GM12864 (cell line): ENCODE measurements at regions not wholly inside any gene's neighbourhood (a gene's known extent, or its start where the extent isn't known, plus 50 kb on each side); places are given as distances from the start of the nearest gene placed in this dataset.

Experiments
- DNase-seq: peaks from one replicate; pipeline ENCODE4 v3.0.0-alpha.2; 2011; ENCODE audit warnings: low read depth
- H3K4me3 ChIP-seq: 2 replicates; pipeline ENCODE4 v1.5.1; 2011; ENCODE audit warnings: mild to moderate bottlenecking, low read depth, low read length, control low read depth
- TF ChIP-seq, protein P1 (sequence below): IDR thresholded peaks from 2 replicates; pipeline ENCODE4 v1.5.1; 2011; ENCODE audit warnings: low read depth, mild to moderate bottlenecking, moderate library complexity, low read length, control low read depth, inconsistent platforms; ENCODE audit errors: missing control alignments

DNA sequence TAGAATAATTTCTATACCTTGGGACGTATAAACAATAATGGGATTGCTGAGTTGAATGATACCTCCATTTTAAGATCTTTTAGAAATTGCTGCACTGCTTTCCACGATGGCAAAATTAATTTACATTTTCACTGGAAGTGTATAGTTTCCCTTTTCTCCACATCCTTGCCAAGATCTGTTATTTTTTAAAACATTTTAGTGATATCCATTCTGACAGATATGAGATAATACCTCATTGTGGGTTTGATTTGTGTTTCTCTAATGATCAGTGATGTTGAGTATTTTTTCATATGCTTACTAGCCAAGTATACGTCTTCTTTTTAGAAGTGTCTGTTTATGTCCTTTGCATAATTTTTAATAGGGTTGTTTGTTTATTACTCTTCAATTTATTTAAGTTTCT, 908.5 kb upstream of the CNTNAP5 start:
- TF ChIP-seq, protein P1, sequence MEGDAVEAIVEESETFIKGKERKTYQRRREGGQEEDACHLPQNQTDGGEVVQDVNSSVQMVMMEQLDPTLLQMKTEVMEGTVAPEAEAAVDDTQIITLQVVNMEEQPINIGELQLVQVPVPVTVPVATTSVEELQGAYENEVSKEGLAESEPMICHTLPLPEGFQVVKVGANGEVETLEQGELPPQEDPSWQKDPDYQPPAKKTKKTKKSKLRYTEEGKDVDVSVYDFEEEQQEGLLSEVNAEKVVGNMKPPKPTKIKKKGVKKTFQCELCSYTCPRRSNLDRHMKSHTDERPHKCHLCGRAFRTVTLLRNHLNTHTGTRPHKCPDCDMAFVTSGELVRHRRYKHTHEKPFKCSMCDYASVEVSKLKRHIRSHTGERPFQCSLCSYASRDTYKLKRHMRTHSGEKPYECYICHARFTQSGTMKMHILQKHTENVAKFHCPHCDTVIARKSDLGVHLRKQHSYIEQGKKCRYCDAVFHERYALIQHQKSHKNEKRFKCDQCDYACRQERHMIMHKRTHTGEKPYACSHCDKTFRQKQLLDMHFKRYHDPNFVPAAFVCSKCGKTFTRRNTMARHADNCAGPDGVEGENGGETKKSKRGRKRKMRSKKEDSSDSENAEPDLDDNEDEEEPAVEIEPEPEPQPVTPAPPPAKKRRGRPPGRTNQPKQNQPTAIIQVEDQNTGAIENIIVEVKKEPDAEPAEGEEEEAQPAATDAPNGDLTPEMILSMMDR = no peak

DNA sequence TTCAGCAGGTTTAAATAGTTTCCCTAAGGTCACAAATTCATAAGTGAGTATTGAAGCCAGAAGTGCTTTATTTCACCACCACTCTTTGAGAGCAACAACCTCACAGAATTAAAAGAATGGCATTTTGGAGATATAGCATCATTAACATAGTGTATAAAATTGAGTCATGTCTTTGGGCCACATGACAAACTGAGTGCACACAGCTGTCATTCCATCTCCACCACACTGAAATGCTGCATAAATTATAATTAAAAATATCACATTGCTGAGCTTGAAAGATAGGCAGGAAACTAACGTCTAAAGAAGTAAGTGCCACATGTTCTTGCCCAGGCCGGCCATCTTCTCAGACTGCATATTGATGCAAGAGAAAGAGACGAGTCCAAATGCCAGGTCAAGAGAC, 897.9 kb upstream of the CNTNAP5 start:
- TF ChIP-seq, protein P1 = no peak
- no peak overlapping the region for H3K4me3 ChIP-seq
- DNase-seq = no peak

More for the DNA sequence above, 908.5 kb upstream of the CNTNAP5 start:
- H3K4me3 ChIP-seq = no peak overlapping the region
- DNase-seq = no peak

DNA sequence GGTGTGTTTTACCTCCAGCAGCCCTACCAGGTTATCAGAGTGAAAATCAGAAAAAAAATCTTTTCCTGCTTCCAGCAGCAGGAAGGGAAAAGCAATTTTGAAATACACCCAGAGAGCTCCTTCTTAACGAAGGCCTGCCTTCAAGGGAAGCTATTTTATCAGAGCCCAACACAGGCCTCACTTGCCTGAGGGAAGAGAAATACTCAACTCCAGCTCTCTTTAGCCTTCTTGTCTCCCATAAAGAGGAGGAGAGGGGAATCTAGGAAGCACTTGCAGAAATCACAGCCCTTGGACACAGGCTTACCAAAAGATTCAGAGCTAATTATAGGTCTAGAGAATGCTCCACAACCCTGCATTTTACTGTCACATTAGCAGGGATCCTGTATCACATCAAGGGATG, 896.1 kb upstream of the CNTNAP5 start:
- TF ChIP-seq, protein P1 = no peak
- no peak for DNase-seq
- H3K4me3 ChIP-seq = no peak overlapping the region

DNA sequence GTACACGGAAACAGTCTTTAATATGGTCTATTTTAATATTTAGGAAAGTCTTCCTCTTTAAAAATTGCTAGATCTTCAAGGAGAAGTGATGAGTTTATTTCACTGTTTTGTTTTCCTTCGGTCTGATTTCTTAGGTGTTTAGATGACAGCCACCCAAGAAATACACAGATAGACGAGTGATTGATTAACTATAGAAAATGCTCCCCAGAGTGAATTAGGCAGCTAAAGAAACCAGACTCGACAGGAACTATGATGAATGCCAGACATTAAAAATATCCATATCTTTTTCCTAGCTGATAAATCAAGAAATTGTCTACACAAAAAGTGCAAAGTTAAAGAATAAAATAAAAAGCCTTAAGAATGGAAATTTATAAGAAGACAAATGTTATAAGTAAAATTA, 888.7 kb upstream of the CNTNAP5 start:
- no peak for DNase-seq
- no peak overlapping the region for H3K4me3 ChIP-seq
- TF ChIP-seq, protein P1 = no peak

DNA sequence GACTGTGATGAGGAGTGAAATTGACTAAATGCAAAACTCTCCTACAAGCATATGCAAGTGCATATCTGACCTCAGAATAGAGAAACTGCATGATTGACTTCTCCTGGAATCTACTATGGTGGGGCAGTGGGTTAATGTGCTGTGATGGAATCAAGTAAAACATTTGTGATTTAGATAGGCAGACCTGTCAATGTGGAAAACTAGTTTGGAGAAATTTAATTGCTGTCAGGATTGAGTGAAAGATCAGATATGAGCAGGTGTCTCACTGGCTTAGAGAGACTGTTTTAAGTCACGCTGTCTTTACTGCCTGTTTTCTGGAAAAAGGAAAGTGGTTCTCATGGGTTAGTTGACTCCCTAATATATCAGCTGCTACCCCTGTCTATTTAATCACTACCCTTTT, 881.0 kb upstream of the CNTNAP5 start:
- no peak overlapping the region for H3K4me3 ChIP-seq
- no peak for DNase-seq
- TF ChIP-seq, protein P1 = no peak

DNA sequence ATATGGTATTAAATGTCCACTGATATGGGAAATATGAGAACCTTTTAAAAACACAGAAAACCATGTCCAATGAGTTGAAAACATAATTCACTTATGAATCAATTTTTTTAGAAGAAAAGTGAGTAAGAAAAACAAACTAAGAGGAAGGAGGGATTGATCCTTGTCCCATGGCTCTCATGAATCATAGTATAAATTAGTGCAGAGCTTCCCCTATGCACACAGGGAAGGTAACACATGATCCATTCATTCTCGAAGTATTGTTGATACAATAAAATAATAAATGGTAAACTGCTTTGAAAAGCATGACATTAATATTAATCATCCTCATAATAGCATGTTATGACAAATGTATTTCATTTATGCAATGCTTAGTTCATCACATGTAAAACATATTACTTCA, 872.0 kb upstream of the CNTNAP5 start:
- no peak overlapping the region for H3K4me3 ChIP-seq
- DNase-seq = no peak
- TF ChIP-seq, protein P1 = no peak

DNA sequence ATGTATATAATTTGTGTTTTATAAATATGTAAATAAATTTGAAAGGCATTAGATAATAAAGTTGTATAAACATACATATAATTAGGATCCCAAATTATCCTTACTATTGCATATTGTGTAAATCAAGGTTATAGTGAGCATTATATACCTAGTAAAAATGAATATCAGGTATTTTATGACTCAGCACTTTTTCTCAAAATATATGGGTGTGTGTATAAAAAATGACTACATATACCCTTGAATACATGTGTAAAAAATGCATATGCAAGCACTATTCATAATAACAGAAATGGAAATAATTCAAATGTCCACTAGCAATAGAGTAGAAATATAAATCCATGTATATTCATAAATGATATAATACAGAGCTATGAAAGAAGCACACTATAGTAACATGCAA, 870.9 kb upstream of the CNTNAP5 start:
- H3K4me3 ChIP-seq = no peak overlapping the region
- TF ChIP-seq, protein P1 = no peak

More for the DNA sequence above, 870.9 kb upstream of the CNTNAP5 start:
- no peak for DNase-seq
